Endodermal cell (in vitro differentiated cells): ENCODE measurements at regions not wholly inside any gene's neighbourhood (a gene's known extent, or its start where the extent isn't known, plus 50 kb on each side); places are given as distances from the start of the nearest gene placed in this dataset.
A peak's percentile ranks its signal among the peaks of the same experiment; 100 is the strongest.

Experiments used
- DNase-seq: peaks from one replicate; pipeline ENCODE4 v3.0.0-alpha.2; 2017
- H3K27ac ChIP-seq: 2 replicates; pipeline ENCODE4 v1.5.1; 2013; ENCODE audit warnings: mild to moderate bottlenecking, low read depth, low read length, moderate library complexity
- H3K27me3 ChIP-seq: 2 replicates; pipeline ENCODE4 v1.6.1; 2013; ENCODE audit warnings: mild to moderate bottlenecking, low read length, moderate library complexity; ENCODE audit not compliant: insufficient read depth, control insufficient read depth, poor library complexity, severe bottlenecking
- H3K36me3 ChIP-seq: 2 replicates; pipeline ENCODE4 v1.7.0; 2013; ENCODE audit warnings: mild to moderate bottlenecking, low read length, moderate library complexity; ENCODE audit not compliant: control insufficient read depth, insufficient read depth
- H3K4me1 ChIP-seq: one replicate; pipeline ENCODE4 v1.7.0; 2013; ENCODE audit warnings: low read length; ENCODE audit not compliant: control insufficient read depth, insufficient read depth
- H3K4me3 ChIP-seq: 2 replicates; pipeline ENCODE4 v1.5.1; 2013; ENCODE audit warnings: mild to moderate bottlenecking, low read length, moderate library complexity
- H3K9ac ChIP-seq: 2 replicates; pipeline ENCODE4 v1.6.1; 2013; ENCODE audit warnings: mild to moderate bottlenecking, low read length, moderate library complexity; ENCODE audit not compliant: poor library complexity, severe bottlenecking; ENCODE audit errors: extremely low read depth
- H3K9me3 ChIP-seq: 2 replicates; pipeline ENCODE4 v1.6.1; 2013; ENCODE audit warnings: mild to moderate bottlenecking, low read length, moderate library complexity; ENCODE audit not compliant: control insufficient read depth
- H3K27ac Mint-ChIP-seq: 2 replicates; pipeline ENCODE4 v1.8.0; 2020; ENCODE audit warnings: mixed read lengths
- H3K27me3 Mint-ChIP-seq: 2 replicates; pipeline ENCODE4 v1.8.0; 2021; ENCODE audit warnings: mild to moderate bottlenecking, mixed read lengths; ENCODE audit not compliant: insufficient read depth
- H3K36me3 Mint-ChIP-seq: 2 replicates; pipeline ENCODE4 v1.8.0; 2020; ENCODE audit warnings: low read depth, mixed read lengths
- H3K4me1 Mint-ChIP-seq: 2 replicates; pipeline ENCODE4 v1.8.0; 2020; ENCODE audit warnings: mixed read lengths
- H3K4me3 Mint-ChIP-seq: 2 replicates; pipeline ENCODE4 v1.8.0; 2020; ENCODE audit warnings: mild to moderate bottlenecking, moderate library complexity, mixed read lengths
- H3K9me3 Mint-ChIP-seq: 2 replicates; pipeline ENCODE4 v1.8.0; 2020; ENCODE audit warnings: mild to moderate bottlenecking, mixed read lengths
- WGBS, 2 experiments: methylation state at CpG; one replicate each; pipeline versions ENCODE4 v1.1.5 to v1.1.7; 2013; ENCODE audit warnings: missing lambda C conversion rate in 2 of 2, mixed read lengths in 1 of 2; ENCODE audit not compliant: insufficient coverage in 1 of 2, insufficient read length in 1 of 2; 5-methylcytosine and 5-hydroxymethylcytosine counted together
- TF ChIP-seq, protein P1 (sequence below): fragments of 200-600 bp; sonication (generic); conservative IDR thresholded peaks from 2 replicates; pipeline ENCODE4 v1.5.0; 2021; ENCODE audit warnings: antibody characterized with exemption, mild to moderate bottlenecking

DNA sequence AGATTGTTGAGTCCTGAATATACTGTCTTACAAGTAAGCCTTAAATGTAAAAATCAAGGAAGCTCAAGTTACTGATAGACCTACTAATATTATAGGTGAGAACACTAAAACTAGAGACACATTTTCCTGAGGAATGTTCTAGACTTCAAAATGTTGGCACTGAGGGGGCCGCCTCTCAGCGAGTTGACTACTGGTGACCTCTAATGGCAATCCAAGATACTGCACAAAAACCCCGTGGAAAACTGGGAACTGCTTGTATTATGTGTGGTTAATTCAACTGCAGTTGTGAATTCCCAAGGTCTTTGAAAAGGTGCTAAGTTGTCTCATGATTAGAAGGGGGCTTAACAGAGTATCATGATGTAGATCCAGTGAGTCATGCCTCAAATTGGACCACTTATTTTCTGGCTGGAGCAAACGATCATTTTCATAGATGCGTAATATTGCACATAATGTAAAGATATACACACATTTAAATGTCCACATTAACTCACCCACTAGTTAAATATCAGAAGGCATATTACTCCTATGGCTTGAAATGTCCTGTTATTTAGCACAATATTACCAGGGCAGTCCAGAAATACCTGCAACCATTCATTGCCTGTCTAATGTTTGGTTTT is 336.2 kb downstream of the FOXA2 start:
- no peak overlapping the region for H3K4me3 Mint-ChIP-seq
- WGBS, 2 experiments, result 35 to 41% methylated on average over 5 of the region's 5 CpGs
- no peaks in the 10 kb centered on the region for H3K36me3 ChIP-seq
- no peaks in the 10 kb centered on the region for H3K36me3 Mint-ChIP-seq
- H3K27me3 Mint-ChIP-seq, result peaks cover 1% of the 10 kb centered on the region
- no peak overlapping the region for H3K9ac ChIP-seq
- no peaks in the 10 kb centered on the region for H3K4me1 ChIP-seq
- TF ChIP-seq, protein P1, sequence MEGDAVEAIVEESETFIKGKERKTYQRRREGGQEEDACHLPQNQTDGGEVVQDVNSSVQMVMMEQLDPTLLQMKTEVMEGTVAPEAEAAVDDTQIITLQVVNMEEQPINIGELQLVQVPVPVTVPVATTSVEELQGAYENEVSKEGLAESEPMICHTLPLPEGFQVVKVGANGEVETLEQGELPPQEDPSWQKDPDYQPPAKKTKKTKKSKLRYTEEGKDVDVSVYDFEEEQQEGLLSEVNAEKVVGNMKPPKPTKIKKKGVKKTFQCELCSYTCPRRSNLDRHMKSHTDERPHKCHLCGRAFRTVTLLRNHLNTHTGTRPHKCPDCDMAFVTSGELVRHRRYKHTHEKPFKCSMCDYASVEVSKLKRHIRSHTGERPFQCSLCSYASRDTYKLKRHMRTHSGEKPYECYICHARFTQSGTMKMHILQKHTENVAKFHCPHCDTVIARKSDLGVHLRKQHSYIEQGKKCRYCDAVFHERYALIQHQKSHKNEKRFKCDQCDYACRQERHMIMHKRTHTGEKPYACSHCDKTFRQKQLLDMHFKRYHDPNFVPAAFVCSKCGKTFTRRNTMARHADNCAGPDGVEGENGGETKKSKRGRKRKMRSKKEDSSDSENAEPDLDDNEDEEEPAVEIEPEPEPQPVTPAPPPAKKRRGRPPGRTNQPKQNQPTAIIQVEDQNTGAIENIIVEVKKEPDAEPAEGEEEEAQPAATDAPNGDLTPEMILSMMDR, result peak; percentile 89
- no peak overlapping the region for H3K27ac ChIP-seq
- H3K27me3 ChIP-seq, result no peaks in the 10 kb centered on the region
- no peak overlapping the region for H3K4me3 ChIP-seq
- no peak overlapping the region for H3K27ac Mint-ChIP-seq
- DNase-seq, result peak; percentile 76
- peaks cover 14% of the 10 kb centered on the region for H3K4me1 Mint-ChIP-seq
- no peaks in the 10 kb centered on the region for H3K9me3 ChIP-seq
- H3K9me3 Mint-ChIP-seq, result no peaks in the 10 kb centered on the region

GRCh38 chr20:22245139-22245538 is 339.2 kb downstream of the FOXA2 start:
- Histone ChIP-seq H3K27ac (no peak overlapping the region), H3K9ac (no peak overlapping the region), H3K36me3 (no peaks in the 10 kb centered on the region), H3K27me3 (no peaks in the 10 kb centered on the region), H3K4me3 (no peak overlapping the region), H3K4me1 (no peaks in the 10 kb centered on the region), H3K9me3 (no peaks in the 10 kb centered on the region)
- Mint-ChIP-seq H3K36me3 (no peaks in the 10 kb centered on the region), H3K27me3 (peaks cover 1% of the 10 kb centered on the region), H3K4me1 (peaks cover 12% of the 10 kb centered on the region), H3K27ac (no peak overlapping the region), H3K4me3 (no peak overlapping the region), H3K9me3 (no peaks in the 10 kb centered on the region)
- 71 to 91% methylated on average over 1 to 3 of the region's 3 CpGs for WGBS, 2 experiments
- TF ChIP-seq, protein P1, result no peak
- DNase-seq, result no peak

GRCh38 chr20:22243067-22243466 is 341.3 kb downstream of the FOXA2 start:
- no peaks in the 10 kb centered on the region for H3K9me3 ChIP-seq
- no peak overlapping the region for H3K27ac ChIP-seq
- no peaks in the 10 kb centered on the region for H3K27me3 ChIP-seq
- DNase-seq, result no peak
- H3K27me3 Mint-ChIP-seq, result peaks cover 1% of the 10 kb centered on the region
- peaks cover 5% of the 10 kb centered on the region for H3K4me1 Mint-ChIP-seq
- no peaks in the 10 kb centered on the region for H3K9me3 Mint-ChIP-seq
- no peak overlapping the region for H3K4me3 ChIP-seq
- H3K36me3 ChIP-seq, result no peaks in the 10 kb centered on the region
- no peak overlapping the region for H3K27ac Mint-ChIP-seq
- TF ChIP-seq, protein P1, result no peak
- H3K9ac ChIP-seq, result no peak overlapping the region
- no peaks in the 10 kb centered on the region for H3K36me3 Mint-ChIP-seq
- WGBS, 2 experiments, result 90 to 97% methylated on average over 5 of the region's 5 CpGs
- H3K4me1 ChIP-seq, result no peaks in the 10 kb centered on the region
- H3K4me3 Mint-ChIP-seq, result no peak overlapping the region
